K562 (cell line): ENCODE measurements at regions not wholly inside any gene's neighbourhood (a gene's known extent, or its start where the extent isn't known, plus 50 kb on each side); places are given as distances from the start of the nearest gene placed in this dataset.

ENCODE experiments used
- ATAC-seq: fragments of 200-7000 bp; cut with Tn5 transposase; 3 replicates; pipeline ENCODE4 v1.9.1; 2020; ENCODE audit warnings: moderate library complexity
- BruUV-seq: library from RNA; stranded (reverse); fragments of 400-500 nt; replicated peaks from 2 replicates; lab custom pipeline; 2021; lab: Mats Ljungman, UMichigan
- CTCF ChIA-PET: fragments of 300-600 bp; formaldehyde crosslinking; extraction: SDS; loops from one replicate; lab custom pipeline; 2021; ENCODE audit warnings: low intra/inter-chr PET ratio; lab: Yijun Ruan, JAX
- POLR2A ChIA-PET: fragments of 300-600, 350-650 bp; sonication (Branson Sonifier 250); formaldehyde crosslinking; extraction: SDS; loops from one replicate; lab custom pipeline; 2021; ENCODE audit warnings: antibody characterized with exemption, inconsistent platforms; lab: Yijun Ruan, JAX
- DNase-seq, 4 experiments: peaks; one replicate each; pipeline versions ENCODE4 v3.0.0 to v3.0.0-alpha.2; 2011 to 2018; ENCODE audit warnings: low spot score in 3 of 4, mixed read lengths in 3 of 4; ENCODE audit errors: extremely low read depth in 1 of 4
- FAIRE-seq: peaks from 2 replicates; lab custom pipeline; 2011; peaks lifted over from hg19 to GRCh38; lab: Jason Lieb, UNC
- H2AFZ ChIP-seq: 2 replicates; pipeline ENCODE4 v1.6.0; 2011; ENCODE audit warnings: low read depth, low read length, control low read depth, inconsistent platforms
- H3K27ac ChIP-seq: fragments of 200-600 bp; 3 replicates; pipeline ENCODE4 v1.8.0; 2011; ENCODE audit warnings: low read depth, mild to moderate bottlenecking, control low read depth, inconsistent platforms, low read length, moderate library complexity, mixed read lengths; ENCODE audit errors: extremely low read depth
- H3K27me3 ChIP-seq, 2 experiments: fragments of 300-600 bp in 1 of 2; 2 replicates in 1 of 2; 3 replicates in 1 of 2; pipeline versions ENCODE4 v1.6.0 to v1.8.0; 2011; ENCODE audit warnings: inconsistent platforms in 2 of 2, low read length in 2 of 2, mild to moderate bottlenecking in 1 of 2, mixed read lengths in 1 of 2, moderate library complexity in 1 of 2; ENCODE audit not compliant: control insufficient read depth in 2 of 2, insufficient read depth in 2 of 2
- H3K36me3 ChIP-seq: fragments of 300-600 bp; 3 replicates; pipeline ENCODE4 v1.8.0; 2011; ENCODE audit warnings: mild to moderate bottlenecking, low read length, inconsistent platforms; ENCODE audit not compliant: control insufficient read depth, insufficient read depth
- H3K4me1 ChIP-seq, 2 experiments: fragments of 200-600 bp in 1 of 2; replicated peaks in 1 of 2; 2 replicates in 1 of 2; 3 replicates in 1 of 2; pipeline versions ENCODE4 v1.5.1 to v1.8.0; 2011; ENCODE audit warnings: inconsistent platforms in 2 of 2, low read length in 2 of 2, mild to moderate bottlenecking in 1 of 2, mixed read lengths in 1 of 2, moderate library complexity in 1 of 2; ENCODE audit not compliant: control insufficient read depth in 2 of 2, insufficient read depth in 2 of 2
- H3K4me2 ChIP-seq: 2 replicates; pipeline ENCODE4 v1.6.1; 2011; ENCODE audit warnings: low read length, control low read depth, inconsistent platforms, mixed read lengths; ENCODE audit not compliant: insufficient read depth
- H3K4me3 ChIP-seq: fragments of 200-600 bp; sonication (generic), shearing (Covaris generic); 2 replicates; pipeline ENCODE4 v1.5.1; 2016; ENCODE audit warnings: control low read depth, inconsistent platforms
- H3K79me2 ChIP-seq: fragments of 200-600 bp; 3 replicates; pipeline ENCODE4 v1.8.0; 2011; ENCODE audit warnings: low read length, inconsistent platforms; ENCODE audit not compliant: control insufficient read depth, insufficient read depth
- H3K9ac ChIP-seq, 2 experiments: 2 replicates each; pipeline versions ENCODE4 v1.6.0 to v1.6.1; 2011; ENCODE audit warnings: low read depth in 2 of 2, low read length in 2 of 2, control low read depth in 1 of 2, inconsistent platforms in 1 of 2, mild to moderate bottlenecking in 1 of 2, mixed read lengths in 1 of 2; ENCODE audit not compliant: insufficient read depth in 1 of 2
- H3K9me1 ChIP-seq: one replicate; pipeline ENCODE4 v1.6.0; 2011; ENCODE audit warnings: inconsistent platforms, mild to moderate bottlenecking, low read length, moderate library complexity; ENCODE audit not compliant: control insufficient read depth, insufficient read depth
- H3K9me3 ChIP-seq: replicated peaks from 2 replicates; pipeline ENCODE4 v1.5.1; 2011; ENCODE audit warnings: low read depth, low read length, inconsistent platforms; ENCODE audit not compliant: control insufficient read depth, insufficient read depth
- H4K20me1 ChIP-seq: replicated peaks from 2 replicates; pipeline ENCODE4 v1.6.1; 2011; ENCODE audit warnings: low read length, inconsistent platforms, mixed read lengths; ENCODE audit not compliant: control insufficient read depth, insufficient read depth
- NR2F6 ChIP-seq: fragments of 450-650 bp; formaldehyde crosslinking; IDR thresholded peaks from 2 replicates; pipeline ENCODE4 v1.4.0; 2020; ENCODE audit warnings: mild to moderate bottlenecking
- ZNF384 ChIP-seq: IDR thresholded peaks from 2 replicates; pipeline ENCODE4 v1.6.1; 2012; ENCODE audit warnings: low read depth, low read length, improper control_type of control experiment
- WGBS: fragments of 100-300 bp; shearing (Covaris generic); methylation state at CpG from one replicate; pipeline ENCODE4 v1.1.6; 2016; ENCODE audit warnings: low coverage, mixed read lengths; ENCODE audit not compliant: insufficient coverage; ENCODE audit errors: missing lambda C conversion rate; 5-methylcytosine and 5-hydroxymethylcytosine counted together
- in situ Hi-C: fragments of 300-500 bp; cut with MboI; formaldehyde crosslinking; loops from 4 replicates; pipeline ENCODE4 v1.15.0; 2018; ENCODE audit warnings: inconsistent platforms, mixed read lengths
- intact Hi-C: fragments of 100-400 bp; cut with micrococcal nuclease; formaldehyde crosslinking; loops from 2 replicates; pipeline ENCODE4 v1.14.2; 2022

- in situ Hi-C loops: no loop called here
These were observed 52.0 kb upstream of the COL3A1 start for GRCh38 chr2:188922191-188922590.

More at GRCh38 chr2:188922191-188922590, 52.0 kb upstream of the COL3A1 start:
- H3K4me2 ChIP-seq: no peak overlapping the region
- no peak for FAIRE-seq
- H3K4me1 ChIP-seq: no peaks in the 10 kb centered on the region
- H2AFZ ChIP-seq: no peak overlapping the region
- 0% methylated on average over 1 of the region's 1 CpG for WGBS
- H3K27me3 ChIP-seq: no peaks in the 10 kb centered on the region
- ChIA-PET CTCF (no interaction called here), POLR2A (no interaction called here)
- no TSS peak for BruUV-seq
- DNase-seq: no peak
- no peaks in the 10 kb centered on the region for H3K36me3 ChIP-seq
- H3K27ac ChIP-seq: no peak overlapping the region
- no peak overlapping the region for H3K4me3 ChIP-seq
- H3K79me2 ChIP-seq: no peaks in the 10 kb centered on the region
- no peaks in the 10 kb centered on the region for H4K20me1 ChIP-seq
- no peaks in the 10 kb centered on the region for H3K9me3 ChIP-seq
- intact Hi-C loops: no loop called here
- TF ChIP-seq ZNF384: no peak
- TF ChIP-seq NR2F6: no peak
- no peak overlapping the region for H3K9ac ChIP-seq
- no peaks in the 10 kb centered on the region for H3K9me1 ChIP-seq
- ATAC-seq: no peak
